Activated naive CD8-positive, alpha-beta T cell (primary cell): ENCODE measurements at regions not wholly inside any gene's neighbourhood (a gene's known extent, or its start where the extent isn't known, plus 50 kb on each side); places are given as distances from the start of the nearest gene placed in this dataset.

Experiments
- H3K27ac Mint-ChIP-seq: one replicate; pipeline ENCODE4 v1.8.0; 2021; ENCODE audit warnings: mixed read lengths
- H3K27me3 Mint-ChIP-seq: one replicate; pipeline ENCODE4 v1.8.0; 2021; ENCODE audit warnings: mixed read lengths
- H3K36me3 Mint-ChIP-seq: one replicate; pipeline ENCODE4 v1.8.0; 2021; ENCODE audit warnings: mixed read lengths
- H3K4me1 Mint-ChIP-seq: one replicate; pipeline ENCODE4 v1.8.0; 2021; ENCODE audit warnings: low read depth, mixed read lengths
- H3K4me3 Mint-ChIP-seq: one replicate; pipeline ENCODE4 v1.8.0; 2021; ENCODE audit warnings: mild to moderate bottlenecking, mixed read lengths
- H3K9me3 Mint-ChIP-seq: one replicate; pipeline ENCODE4 v1.8.0; 2021; ENCODE audit warnings: low read depth, mixed read lengths

DNA sequence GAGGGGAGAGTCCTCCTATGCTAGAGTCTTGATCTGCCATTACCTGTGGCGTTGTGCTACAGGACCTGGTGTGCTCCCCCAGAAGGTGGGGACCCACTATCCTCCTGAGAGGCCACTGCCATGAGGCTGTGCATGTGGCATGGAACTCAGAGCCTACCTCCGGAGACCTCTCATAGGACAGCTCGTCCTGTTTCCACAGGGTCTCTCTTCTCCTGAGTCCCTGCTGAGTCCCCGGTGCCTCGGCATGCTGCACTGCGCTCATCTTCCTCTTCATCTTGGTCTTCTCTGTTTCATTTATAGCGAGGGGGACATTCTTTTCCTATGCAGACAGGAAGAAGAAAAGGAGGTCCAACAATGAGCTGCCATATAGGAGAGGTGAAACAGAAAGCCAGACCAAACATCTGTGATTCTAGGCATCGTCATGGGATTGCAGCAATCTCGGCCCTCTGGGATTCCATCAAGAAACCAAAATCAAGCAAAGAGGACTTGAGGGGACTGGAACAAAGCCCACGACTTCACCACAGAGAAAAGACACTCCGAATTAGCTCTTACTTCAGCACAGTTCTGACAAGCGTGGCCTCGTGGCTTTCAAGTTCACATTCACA is 83.7 kb downstream of the KCNF1 start:
- peaks cover 4% of the 10 kb centered on the region for H3K27me3 Mint-ChIP-seq
- no peaks in the 10 kb centered on the region for H3K4me1 Mint-ChIP-seq

DNA sequence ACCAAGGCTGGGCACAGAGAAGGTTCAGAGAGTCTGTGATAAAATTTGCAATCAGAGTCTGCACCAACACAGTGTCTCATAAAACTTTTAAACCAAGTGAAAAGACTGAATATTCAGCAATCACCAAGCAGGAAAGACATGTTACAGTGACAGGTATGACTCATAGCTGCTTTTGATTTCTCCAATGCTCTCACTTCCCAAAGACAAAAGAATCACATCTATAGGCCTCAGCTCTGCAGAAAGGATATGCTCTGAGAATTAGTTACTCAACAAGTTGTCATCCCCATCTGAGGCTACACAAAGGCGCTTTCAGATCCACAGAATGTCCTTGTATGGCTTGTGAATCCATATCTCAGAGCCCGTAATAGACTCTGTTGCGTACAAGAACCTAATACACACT is 92.5 kb downstream of the KCNF1 start:
- H3K27ac Mint-ChIP-seq: no peak overlapping the region
- peaks cover 11% of the 10 kb centered on the region for H3K27me3 Mint-ChIP-seq
- H3K4me1 Mint-ChIP-seq: no peaks in the 10 kb centered on the region
- no peaks in the 10 kb centered on the region for H3K9me3 Mint-ChIP-seq
- no peak overlapping the region for H3K4me3 Mint-ChIP-seq
- no peaks in the 10 kb centered on the region for H3K36me3 Mint-ChIP-seq

More for the DNA sequence above, 83.7 kb downstream of the KCNF1 start:
- H3K36me3 Mint-ChIP-seq: no peaks in the 10 kb centered on the region
- H3K27ac Mint-ChIP-seq: no peak overlapping the region
- no peaks in the 10 kb centered on the region for H3K9me3 Mint-ChIP-seq
- H3K4me3 Mint-ChIP-seq: no peak overlapping the region

DNA sequence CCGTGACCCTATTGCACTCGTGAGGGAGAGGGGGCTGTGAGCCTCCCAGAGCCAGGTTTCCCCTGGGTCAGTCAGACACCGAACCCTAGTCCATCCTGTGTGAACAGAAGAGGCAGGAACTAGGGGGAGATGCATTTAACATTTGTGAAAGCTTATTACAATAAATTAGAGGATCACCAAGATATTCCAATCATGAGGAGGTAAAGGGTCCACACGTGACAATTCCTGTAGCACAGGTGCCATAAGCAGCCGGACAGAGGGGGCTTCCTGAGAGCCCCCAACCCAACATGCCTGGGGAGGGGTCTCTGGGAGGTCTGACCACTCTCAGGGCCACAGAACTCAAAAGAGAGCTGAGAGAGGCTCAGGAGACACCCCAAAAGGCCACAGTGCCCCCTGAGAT is 93.3 kb downstream of the KCNF1 start:
- peaks cover under 1% of the 10 kb centered on the region for H3K9me3 Mint-ChIP-seq
- H3K27me3 Mint-ChIP-seq: peaks cover 11% of the 10 kb centered on the region
- no peaks in the 10 kb centered on the region for H3K36me3 Mint-ChIP-seq
- H3K4me1 Mint-ChIP-seq: no peaks in the 10 kb centered on the region
- H3K27ac Mint-ChIP-seq: no peak overlapping the region
- no peak overlapping the region for H3K4me3 Mint-ChIP-seq

DNA sequence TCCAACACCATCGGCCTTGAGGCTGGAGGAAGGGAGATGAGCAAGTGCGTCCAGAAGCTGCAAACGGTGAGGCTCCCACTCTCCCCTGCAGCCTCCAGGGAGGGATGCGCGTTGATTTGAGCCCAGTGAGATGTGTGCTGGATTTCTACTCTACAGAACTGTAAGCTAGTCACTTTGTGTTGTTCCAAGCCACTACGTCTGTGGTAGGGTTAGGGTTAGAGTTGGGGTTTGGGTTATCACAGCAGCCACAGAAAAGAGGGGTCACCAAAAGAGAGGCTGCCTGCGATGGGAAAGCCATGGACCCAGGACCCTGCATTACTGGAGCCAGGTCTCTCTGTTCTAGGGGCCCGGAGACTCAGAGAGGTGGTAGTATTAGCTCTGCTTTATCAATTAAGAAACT is 94.5 kb downstream of the KCNF1 start:
- H3K27ac Mint-ChIP-seq: no peak overlapping the region
- H3K4me1 Mint-ChIP-seq: no peaks in the 10 kb centered on the region
- peaks cover 12% of the 10 kb centered on the region for H3K9me3 Mint-ChIP-seq
- no peaks in the 10 kb centered on the region for H3K36me3 Mint-ChIP-seq
- peaks cover 11% of the 10 kb centered on the region for H3K27me3 Mint-ChIP-seq
- H3K4me3 Mint-ChIP-seq: no peak overlapping the region

DNA sequence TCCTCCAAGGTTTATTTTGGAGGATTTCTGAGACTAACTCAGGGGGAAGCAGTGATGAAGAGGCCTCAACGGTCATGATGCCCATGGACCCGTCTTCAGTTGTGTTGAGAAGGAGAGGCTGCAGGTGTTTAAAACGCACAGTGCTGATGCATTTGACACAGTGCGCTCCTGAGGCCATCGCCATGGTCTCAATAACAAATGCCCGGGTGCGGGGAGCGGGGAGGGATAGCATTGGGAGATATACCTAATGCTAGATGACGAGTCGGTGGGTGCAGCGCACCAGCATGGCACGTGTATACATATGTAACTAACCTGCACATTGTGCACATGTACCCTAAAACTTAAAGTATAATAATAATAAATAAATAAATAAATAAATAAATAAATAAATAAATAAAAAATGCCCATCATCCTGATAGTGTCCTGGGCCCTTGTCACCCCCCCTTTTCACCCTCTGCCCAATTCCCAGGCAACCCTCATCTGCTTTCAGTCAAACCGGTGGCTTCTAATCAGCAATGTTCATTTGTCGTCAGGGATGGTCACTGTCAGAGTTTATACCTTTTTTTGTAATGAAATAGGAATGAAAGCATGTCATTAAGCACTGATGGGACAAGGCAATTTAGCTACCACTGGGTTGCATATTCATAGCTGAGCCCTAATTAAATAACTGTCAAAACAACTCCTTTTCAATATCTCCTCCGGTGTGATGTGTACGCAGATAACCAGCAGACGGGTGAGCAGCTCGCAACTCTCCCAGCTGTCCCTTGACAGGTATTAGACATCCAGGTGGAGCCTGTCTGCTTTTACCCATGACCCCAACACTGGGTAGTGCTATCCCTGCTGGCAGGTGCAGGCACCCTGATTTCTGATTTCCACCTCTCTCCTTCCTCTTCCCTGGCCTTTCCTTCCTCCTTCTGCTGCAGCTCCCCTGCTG is 95.9 kb downstream of the KCNF1 start:
- no peaks in the 10 kb centered on the region for H3K36me3 Mint-ChIP-seq

DNA sequence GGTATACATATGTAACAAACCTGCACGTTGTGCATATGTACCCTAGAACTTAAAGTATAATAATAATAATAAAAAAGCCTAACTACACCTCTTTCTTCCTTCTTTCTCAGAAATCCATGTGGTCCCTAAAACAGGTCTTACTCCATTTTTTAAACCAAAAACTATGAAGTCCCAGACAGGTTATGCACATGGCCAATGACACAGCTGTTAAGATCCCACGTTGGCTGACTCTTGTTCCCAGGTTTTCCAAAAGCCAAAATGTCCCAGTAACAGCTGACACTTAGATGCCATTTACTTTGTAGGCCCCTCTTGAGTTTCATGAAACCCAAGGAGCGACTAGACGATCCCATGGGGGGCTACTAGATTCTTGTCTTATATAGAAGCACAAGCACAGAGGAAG is 97.0 kb downstream of the KCNF1 start:
- Mint-ChIP-seq H3K9me3 (peaks cover 20% of the 10 kb centered on the region), H3K27ac (no peak overlapping the region), H3K27me3 (peaks cover 5% of the 10 kb centered on the region)

More for the DNA sequence above, 95.9 kb downstream of the KCNF1 start:
- Mint-ChIP-seq H3K4me1 (no peaks in the 10 kb centered on the region), H3K9me3 (peaks cover 20% of the 10 kb centered on the region), H3K4me3 (no peak overlapping the region), H3K27me3 (peaks cover 9% of the 10 kb centered on the region), H3K27ac (no peak overlapping the region)

DNA sequence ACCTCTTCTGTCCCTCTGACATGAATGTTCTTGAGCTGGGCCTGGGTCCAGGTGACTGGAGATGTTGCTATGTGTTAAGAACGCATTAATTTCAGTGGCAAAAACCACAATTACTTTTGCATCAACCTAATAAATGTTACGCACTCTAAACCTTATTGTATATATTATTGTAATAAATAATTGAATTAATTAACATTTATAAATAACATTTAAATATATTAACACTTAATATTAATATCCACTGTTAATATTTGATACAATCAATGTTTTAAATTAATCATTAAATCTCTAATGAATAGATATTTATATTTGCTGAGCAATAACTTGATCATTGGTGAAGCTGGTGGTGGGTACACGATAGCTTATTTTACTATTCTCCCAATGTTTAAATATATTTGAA is 97.4 kb downstream of the KCNF1 start:
- peaks cover 5% of the 10 kb centered on the region for H3K27me3 Mint-ChIP-seq
- H3K27ac Mint-ChIP-seq: no peak overlapping the region
- no peak overlapping the region for H3K4me3 Mint-ChIP-seq
- H3K9me3 Mint-ChIP-seq: peaks cover 20% of the 10 kb centered on the region
- no peaks in the 10 kb centered on the region for H3K4me1 Mint-ChIP-seq
- H3K36me3 Mint-ChIP-seq: no peaks in the 10 kb centered on the region

More for the DNA sequence above, 97.0 kb downstream of the KCNF1 start:
- H3K4me1 Mint-ChIP-seq: no peaks in the 10 kb centered on the region
- H3K36me3 Mint-ChIP-seq: no peaks in the 10 kb centered on the region
- H3K4me3 Mint-ChIP-seq: no peak overlapping the region

DNA sequence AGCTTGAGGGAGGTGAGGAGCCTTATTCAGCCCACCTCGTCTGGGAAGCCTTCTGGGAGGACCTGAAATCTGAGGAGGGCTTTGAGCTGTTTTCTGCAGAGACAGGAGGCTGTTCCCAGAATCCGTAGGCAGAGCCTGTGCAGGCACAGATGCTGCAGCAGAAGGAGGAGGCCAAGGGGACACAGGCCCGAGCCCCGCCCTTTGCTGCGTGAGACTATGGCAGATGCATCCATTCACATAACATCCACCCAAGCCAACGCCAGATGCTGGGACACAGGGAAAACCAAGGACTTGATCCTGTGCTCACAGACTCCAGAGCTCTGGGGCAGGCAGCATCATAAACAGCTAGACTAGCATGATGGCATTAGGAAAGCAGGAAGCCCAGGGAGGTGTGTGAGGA is 98.2 kb downstream of the KCNF1 start:
- H3K4me1 Mint-ChIP-seq: no peaks in the 10 kb centered on the region
- H3K36me3 Mint-ChIP-seq: no peaks in the 10 kb centered on the region
- H3K27me3 Mint-ChIP-seq: peaks cover 2% of the 10 kb centered on the region
- H3K27ac Mint-ChIP-seq: no peak overlapping the region
- peaks cover 20% of the 10 kb centered on the region for H3K9me3 Mint-ChIP-seq
- no peak overlapping the region for H3K4me3 Mint-ChIP-seq

DNA sequence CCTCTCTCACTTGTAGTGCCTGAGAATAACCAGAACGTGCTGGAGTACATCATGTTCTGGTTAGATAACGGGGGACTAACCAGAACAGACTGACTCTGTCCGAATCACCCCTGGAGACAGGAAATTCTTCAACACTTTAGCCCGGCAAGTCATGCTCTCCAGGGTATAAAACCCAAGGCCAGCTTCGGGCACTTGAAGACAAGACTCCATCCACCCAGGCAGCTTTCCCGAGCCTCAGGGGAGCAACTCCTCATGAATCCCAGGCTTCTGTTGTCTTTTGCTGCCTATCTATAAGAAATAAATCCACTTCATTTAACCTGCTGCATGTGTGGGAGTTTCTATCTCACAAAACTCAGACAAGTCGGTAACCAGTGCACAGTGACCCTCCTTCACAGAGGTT is 99.6 kb downstream of the KCNF1 start:
- no peak overlapping the region for H3K4me3 Mint-ChIP-seq
- H3K27ac Mint-ChIP-seq: no peak overlapping the region
- no peaks in the 10 kb centered on the region for H3K36me3 Mint-ChIP-seq
- no peaks in the 10 kb centered on the region for H3K4me1 Mint-ChIP-seq
- H3K27me3 Mint-ChIP-seq: peaks cover 4% of the 10 kb centered on the region
- H3K9me3 Mint-ChIP-seq: peaks cover 20% of the 10 kb centered on the region

DNA sequence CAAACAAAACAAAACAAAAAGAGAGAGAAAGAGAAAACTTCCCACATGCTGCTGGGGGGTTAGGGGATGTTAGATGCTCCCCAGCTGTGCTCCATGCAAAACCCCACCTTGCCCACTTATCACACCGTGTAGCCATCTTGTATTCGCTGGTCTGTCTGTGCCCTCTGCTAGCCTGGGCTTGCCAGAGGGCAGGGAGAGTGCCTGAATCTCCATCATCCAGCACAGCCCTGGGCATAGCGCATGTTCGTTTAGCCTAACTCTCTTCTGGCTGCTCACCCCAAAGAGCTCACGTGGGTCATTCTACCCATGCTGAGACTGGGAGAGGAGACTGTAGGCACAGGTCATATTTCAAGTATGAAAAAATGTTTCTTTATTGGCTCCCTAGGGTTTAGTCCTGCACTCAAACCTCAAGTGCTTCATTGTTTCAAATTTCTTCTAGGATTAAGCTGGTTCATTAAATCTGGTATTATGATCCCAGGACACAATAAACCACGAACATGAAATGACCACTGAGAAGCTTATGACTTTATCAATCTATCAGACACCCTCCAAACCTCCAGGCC is 100.5 kb downstream of the KCNF1 start:
- H3K36me3 Mint-ChIP-seq: no peaks in the 10 kb centered on the region
- peaks cover 4% of the 10 kb centered on the region for H3K27me3 Mint-ChIP-seq

DNA sequence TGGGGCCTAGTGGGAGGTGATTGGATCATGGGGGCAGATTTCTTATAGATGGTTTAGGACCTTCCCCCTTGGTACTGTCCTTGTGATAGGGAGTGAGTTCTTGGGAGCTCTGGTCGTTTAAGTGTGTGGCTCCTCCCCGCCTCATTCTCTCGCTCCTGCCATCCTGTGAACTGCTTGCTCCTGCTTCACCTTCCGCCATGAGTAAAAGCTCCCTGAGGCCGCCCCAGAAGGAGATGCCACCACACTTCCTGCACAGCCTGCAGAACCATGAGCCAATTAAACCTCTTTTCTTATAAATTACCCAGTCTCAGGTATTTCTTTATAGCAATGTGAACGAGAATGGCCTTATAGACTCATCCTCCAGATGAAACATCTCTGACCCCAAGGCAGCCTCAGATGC is 101.5 kb downstream of the KCNF1 start:
- Mint-ChIP-seq H3K9me3 (peaks cover 20% of the 10 kb centered on the region), H3K4me3 (no peak overlapping the region), H3K4me1 (no peaks in the 10 kb centered on the region), H3K27ac (no peak overlapping the region), H3K36me3 (no peaks in the 10 kb centered on the region), H3K27me3 (peaks cover 4% of the 10 kb centered on the region)

More for the DNA sequence above, 100.5 kb downstream of the KCNF1 start:
- Mint-ChIP-seq H3K4me3 (no peak overlapping the region), H3K9me3 (peaks cover 20% of the 10 kb centered on the region), H3K27ac (no peak overlapping the region), H3K4me1 (no peaks in the 10 kb centered on the region)

DNA sequence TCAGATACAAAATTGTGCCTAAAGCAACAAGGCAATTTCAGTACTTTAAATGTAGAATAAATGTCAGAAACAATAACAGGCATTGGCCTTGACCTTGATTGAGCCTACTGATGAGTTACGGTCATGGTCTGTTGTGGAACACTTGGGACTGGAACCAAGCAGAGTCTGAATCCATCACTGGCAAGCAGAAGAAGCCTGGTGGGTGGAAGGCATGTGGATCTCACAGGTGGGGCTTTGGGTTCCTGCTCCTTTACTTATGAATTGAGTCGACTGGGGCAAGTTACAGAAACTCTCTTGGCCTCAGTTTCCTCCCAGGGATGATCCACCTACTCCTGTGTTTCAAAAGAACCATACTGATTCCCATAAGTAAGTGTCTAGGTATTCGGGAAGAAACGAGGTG is 102.3 kb downstream of the KCNF1 start:
- no peak overlapping the region for H3K4me3 Mint-ChIP-seq
- H3K36me3 Mint-ChIP-seq: no peaks in the 10 kb centered on the region
- H3K27me3 Mint-ChIP-seq: peaks cover 6% of the 10 kb centered on the region
- peaks cover 20% of the 10 kb centered on the region for H3K9me3 Mint-ChIP-seq
- no peaks in the 10 kb centered on the region for H3K4me1 Mint-ChIP-seq
- H3K27ac Mint-ChIP-seq: no peak overlapping the region

DNA sequence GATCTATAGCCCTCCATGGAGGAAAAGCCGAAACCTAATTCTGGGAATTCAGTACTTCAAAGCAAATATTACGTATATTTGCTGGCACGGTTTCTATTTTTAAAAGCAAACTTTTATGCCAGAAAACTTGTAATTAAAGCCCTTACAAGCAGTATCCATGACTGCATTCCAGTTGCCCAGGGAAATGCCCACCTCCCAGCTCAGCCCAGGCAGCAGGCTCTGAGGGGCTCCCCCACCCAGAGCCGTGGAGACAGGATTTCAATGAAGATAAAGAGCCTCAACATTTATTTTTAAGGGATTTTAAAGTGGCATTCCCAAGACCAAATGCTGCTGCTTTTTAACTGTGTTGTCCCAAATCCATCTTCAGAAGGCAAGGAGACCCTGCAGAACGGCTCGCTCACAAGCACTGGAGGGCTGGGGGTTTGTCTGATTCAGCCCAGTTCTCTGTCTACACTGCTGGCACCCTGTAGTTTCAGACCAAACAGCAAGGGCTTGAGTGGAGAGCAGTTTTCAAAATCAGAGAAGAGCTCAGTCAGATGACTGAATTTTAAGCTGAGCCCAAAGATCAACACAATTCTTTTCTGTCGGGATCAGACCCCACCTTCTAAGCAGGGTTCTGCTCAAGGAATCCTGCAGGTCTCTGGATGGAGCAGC is 105.1 kb downstream of the KCNF1 start:
- Mint-ChIP-seq H3K4me1 (no peaks in the 10 kb centered on the region), H3K4me3 (no peak overlapping the region), H3K36me3 (no peaks in the 10 kb centered on the region), H3K9me3 (peaks cover under 1% of the 10 kb centered on the region), H3K27me3 (peaks cover 6% of the 10 kb centered on the region), H3K27ac (no peak overlapping the region)

DNA sequence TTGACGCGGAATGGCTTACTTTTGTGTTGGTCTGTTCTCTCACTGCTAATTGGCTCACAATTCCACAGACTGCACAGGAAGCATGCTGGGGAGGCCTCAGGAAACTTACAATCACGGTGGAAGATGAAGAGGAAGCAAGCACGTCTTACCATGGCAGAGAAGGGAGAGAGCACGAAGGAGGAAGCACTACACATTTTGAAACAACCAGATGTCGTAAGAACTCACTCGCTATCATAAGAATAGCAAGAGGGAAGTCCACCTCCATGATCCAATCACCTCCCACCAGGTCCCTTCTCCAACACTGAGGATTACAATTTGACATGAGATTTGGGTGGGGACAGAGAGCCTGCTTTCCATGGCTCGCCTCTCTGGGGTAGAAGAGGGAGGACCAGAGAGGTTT is 106.2 kb downstream of the KCNF1 start:
- H3K9me3 Mint-ChIP-seq: no peaks in the 10 kb centered on the region
- H3K4me1 Mint-ChIP-seq: no peaks in the 10 kb centered on the region
- H3K36me3 Mint-ChIP-seq: no peaks in the 10 kb centered on the region
- no peak overlapping the region for H3K4me3 Mint-ChIP-seq
- H3K27ac Mint-ChIP-seq: no peak overlapping the region
- peaks cover 6% of the 10 kb centered on the region for H3K27me3 Mint-ChIP-seq

DNA sequence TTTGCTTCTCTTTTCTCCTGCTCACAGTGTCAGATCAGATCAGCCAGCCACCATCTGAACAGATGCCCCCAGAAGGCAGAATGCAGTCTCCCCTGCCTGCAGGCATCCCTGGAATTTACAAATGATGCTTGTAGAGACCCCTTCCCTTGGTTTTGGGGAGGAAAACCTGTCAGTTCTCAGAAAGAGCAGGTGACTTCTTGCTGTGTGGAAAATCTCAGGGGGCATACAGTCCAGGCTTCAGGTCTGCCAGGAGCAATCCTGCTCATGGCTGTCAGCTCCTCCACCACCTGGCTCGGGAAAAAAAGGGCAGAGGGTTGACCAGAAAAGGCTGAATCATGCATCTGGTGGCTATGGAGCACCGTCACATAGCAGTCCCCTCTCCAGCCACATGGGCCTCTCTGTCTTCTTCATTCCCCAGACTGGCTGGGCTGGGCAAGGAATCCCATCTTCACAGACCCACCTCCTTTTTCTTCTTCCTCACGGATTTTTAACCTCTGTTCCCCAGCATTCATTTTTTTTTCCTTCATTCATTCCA is 107.0 kb downstream of the KCNF1 start:
- Mint-ChIP-seq H3K4me3 (no peak overlapping the region), H3K4me1 (no peaks in the 10 kb centered on the region), H3K36me3 (no peaks in the 10 kb centered on the region), H3K27ac (no peak overlapping the region), H3K9me3 (no peaks in the 10 kb centered on the region), H3K27me3 (peaks cover 4% of the 10 kb centered on the region)
